SK-MEL-5 (cell line): ENCODE measurements at regions not wholly inside any gene's neighbourhood (a gene's known extent, or its start where the extent isn't known, plus 50 kb on each side); places are given as distances from the start of the nearest gene placed in this dataset.
A peak's percentile ranks its signal among the peaks of the same experiment; 100 is the strongest.

ENCODE experiments used
- DNase-seq: peaks from one replicate; pipeline ENCODE4 v3.0.0-alpha.2; 2016; ENCODE audit warnings: low read depth, low spot score
- in situ Hi-C: cut with HindIII; loops from 2 replicates; pipeline ENCODE4 v1.10.0; 2016; ENCODE audit warnings: low sequenced_read_pairs, high pct_unique_total_duplicates, low pct_unique_long_range_greater_than_20kb

GRCh38 chr4:181960384-181960783 lies 282.8 kb upstream of the TENM3 start:
- in situ Hi-C loops: no loop called here

GRCh38 chr4:181962321-181962720 lies 280.9 kb upstream of the TENM3 start:
- in situ Hi-C loops: no loop called here
- DNase-seq: no peak

More at GRCh38 chr4:181960384-181960783, 282.8 kb upstream of the TENM3 start:
- DNase-seq: no peak

GRCh38 chr4:181964731-181965130 lies 278.5 kb upstream of the TENM3 start:
- in situ Hi-C loops: no loop called here
- no peak for DNase-seq

GRCh38 chr4:181966104-181966551 lies 277.1 kb upstream of the TENM3 start:
- DNase-seq: peak; percentile 37
- in situ Hi-C loops: no loop called here

GRCh38 chr4:181967401-181967800 lies 275.8 kb upstream of the TENM3 start:
- no peak for DNase-seq
- in situ Hi-C loops: no loop called here

GRCh38 chr4:181968371-181968770 lies 274.8 kb upstream of the TENM3 start:
- DNase-seq: peak; percentile 86
- in situ Hi-C loops: no loop called here

- in situ Hi-C loops: no loop called here
- DNase-seq: no peak
Measured at GRCh38 chr4:181969151-181969550, 274.1 kb upstream of the TENM3 start.

- in situ Hi-C loops: no loop called here
- DNase-seq: no peak
Measured at GRCh38 chr4:181970366-181970765, 272.8 kb upstream of the TENM3 start.

- in situ Hi-C loops: no loop called here
- no peak for DNase-seq
Measured at GRCh38 chr4:181971411-181971810, 271.8 kb upstream of the TENM3 start.

- DNase-seq: no peak
- in situ Hi-C loops: no loop called here
Measured at GRCh38 chr4:181971973-181972372, 271.2 kb upstream of the TENM3 start.

- DNase-seq: no peak
- in situ Hi-C loops: no loop called here
Measured at GRCh38 chr4:181976764-181977163, 266.4 kb upstream of the TENM3 start.

- no peak for DNase-seq
- in situ Hi-C loops: no loop called here
Measured at GRCh38 chr4:181982437-181982836, 260.8 kb upstream of the TENM3 start.

- no peak for DNase-seq
- in situ Hi-C loops: no loop called here
Measured at GRCh38 chr4:181982856-181983255, 260.3 kb upstream of the TENM3 start.

- in situ Hi-C loops: no loop called here
- DNase-seq: no peak
Measured at GRCh38 chr4:181987392-181987791, 255.8 kb upstream of the TENM3 start.

GRCh38 chr4:181989071-181989470 lies 254.1 kb upstream of the TENM3 start:
- no peak for DNase-seq
- in situ Hi-C loops: no loop called here

- in situ Hi-C loops: no loop called here
- DNase-seq: no peak
Measured at GRCh38 chr4:181991369-181992108, 251.7 kb upstream of the TENM3 start.

- in situ Hi-C loops: no loop called here
- peak; percentile 22 for DNase-seq
Measured at GRCh38 chr4:181998398-181999295, 244.6 kb upstream of the TENM3 start.

- in situ Hi-C loops: no loop called here
- DNase-seq: no peak
Measured at GRCh38 chr4:182000077-182000476, 243.1 kb upstream of the TENM3 start.

- no peak for DNase-seq
Measured at GRCh38 chr4:182010876-182011275, 232.3 kb upstream of the TENM3 start.

More at GRCh38 chr4:182010876-182011275, 232.3 kb upstream of the TENM3 start:
- in situ Hi-C loops: no loop called here
